Uterus (tissue), 2 donors: ENCODE measurements at regions not wholly inside any gene's neighbourhood (a gene's known extent, or its start where the extent isn't known, plus 50 kb on each side); places are given as distances from the start of the nearest gene placed in this dataset.
"Not testable (repeated sequence)": the region's sequence is repeated elsewhere in the genome, so short reads cannot be mapped to it uniquely, and the experiment has no call there.

Experiments
- CTCF ChIP-seq, 4 experiments: fragments of 200-600 bp in 2 of 4; fragments of 450-650 bp in 2 of 4; sonication (generic) in 2 of 4; IDR thresholded peaks; one replicate each; pipeline ENCODE4 v1.5.1; 2016 to 2019; ENCODE audit warnings: antibody characterized with exemption in 4 of 4, mild to moderate bottlenecking in 2 of 4, moderate library complexity in 1 of 4
- POLR2A ChIP-seq, 2 donors: fragments of 450-650 bp; IDR thresholded peaks; one replicate each; pipeline ENCODE4 v1.6.1; 2016; ENCODE audit warnings: antibody characterized with exemption in 2 of 2, mild to moderate bottlenecking in 1 of 2, moderate library complexity in 1 of 2

DNA sequence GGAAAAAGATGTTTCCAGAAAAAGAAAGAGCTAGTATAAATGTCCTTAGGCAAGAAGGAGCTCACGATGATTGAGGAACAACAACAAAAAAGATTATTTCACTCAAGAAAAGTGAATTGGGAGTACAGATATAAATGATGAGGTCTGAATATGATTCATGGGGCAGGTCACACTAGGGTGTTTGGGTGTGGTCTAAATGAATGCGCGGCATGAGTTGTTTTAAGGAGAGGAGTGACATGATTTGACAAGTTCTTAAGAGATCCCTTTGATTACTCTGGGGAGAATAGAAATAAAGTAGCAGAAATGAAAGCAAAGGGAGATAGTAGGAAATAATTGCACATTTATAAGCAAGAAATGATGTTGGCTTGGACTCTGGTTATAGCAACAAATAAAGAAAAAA, 59.3 kb downstream of the NUTM2D start:
- TF ChIP-seq CTCF, POLR2A (IDR thresholded peaks at IDR 0.05): not testable (repeated sequence)
